Fibroblast of peridontal ligament (primary cell): ENCODE measurements at regions not wholly inside any gene's neighbourhood (a gene's known extent, or its start where the extent isn't known, plus 50 kb on each side); places are given as distances from the start of the nearest gene placed in this dataset.
"Not testable (repeated sequence)": the region's sequence is repeated elsewhere in the genome, so short reads cannot be mapped to it uniquely, and the experiment has no call there.

Experiments used
- DNase-seq: peaks from one replicate; pipeline ENCODE4 v3.0.0-alpha.2; 2010; ENCODE audit errors: extremely low read depth

DNA sequence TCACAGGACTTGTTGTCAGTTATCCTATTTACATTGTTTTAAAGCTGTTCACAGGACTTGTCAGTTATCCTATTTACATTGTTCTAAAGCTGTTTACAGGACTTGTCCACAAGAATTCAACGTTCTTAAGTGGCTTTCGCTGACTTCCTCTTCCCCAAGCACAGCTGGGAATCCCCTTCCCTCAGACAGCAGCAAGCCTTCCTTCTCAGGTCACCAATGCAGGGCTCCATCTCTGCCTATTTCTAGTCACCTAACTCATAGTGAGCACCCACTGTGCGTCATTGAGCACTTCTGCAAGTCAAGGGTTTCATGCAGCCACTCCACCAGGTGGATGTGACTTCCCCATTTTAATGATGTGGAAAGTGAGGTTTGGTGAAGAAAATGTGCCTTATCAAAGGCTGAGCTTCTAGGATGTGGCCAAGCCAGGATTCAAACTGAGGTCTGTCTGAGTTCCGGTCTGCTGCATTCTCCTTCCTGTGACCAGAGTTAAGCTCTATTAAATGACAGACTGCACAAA is 109.8 kb upstream of the ZNF462 start:
- no peak for DNase-seq

GRCh38 chr9:106755736-106756135 is 107.2 kb upstream of the ZNF462 start:
- no peak for DNase-seq

GRCh38 chr9:106757514-106757913 is 105.5 kb upstream of the ZNF462 start:
- DNase-seq: no peak

- DNase-seq: no peak
Measured at GRCh38 chr9:106758911-106759310, 104.1 kb upstream of the ZNF462 start.

GRCh38 chr9:106761493-106761892 is 101.5 kb upstream of the ZNF462 start:
- DNase-seq: no peak

DNA sequence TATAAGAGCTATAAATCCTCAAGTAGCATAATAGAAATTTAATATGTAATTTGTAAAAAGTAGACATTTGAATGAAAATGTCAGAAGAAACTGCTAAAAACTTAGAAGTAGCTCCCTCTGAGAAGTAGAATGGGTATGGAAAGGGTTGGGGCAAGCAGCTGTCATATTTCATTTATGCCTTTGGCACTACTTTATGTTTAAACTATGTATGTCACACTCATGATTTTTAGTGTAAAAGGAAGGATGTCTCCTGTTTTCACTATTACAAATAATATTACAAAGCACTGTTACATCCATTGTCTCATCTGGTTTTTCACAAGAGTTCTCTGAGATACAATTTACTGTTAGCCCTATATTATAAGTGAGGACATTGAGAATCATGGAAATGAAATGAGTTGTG is 96.3 kb upstream of the ZNF462 start:
- no peak for DNase-seq

DNA sequence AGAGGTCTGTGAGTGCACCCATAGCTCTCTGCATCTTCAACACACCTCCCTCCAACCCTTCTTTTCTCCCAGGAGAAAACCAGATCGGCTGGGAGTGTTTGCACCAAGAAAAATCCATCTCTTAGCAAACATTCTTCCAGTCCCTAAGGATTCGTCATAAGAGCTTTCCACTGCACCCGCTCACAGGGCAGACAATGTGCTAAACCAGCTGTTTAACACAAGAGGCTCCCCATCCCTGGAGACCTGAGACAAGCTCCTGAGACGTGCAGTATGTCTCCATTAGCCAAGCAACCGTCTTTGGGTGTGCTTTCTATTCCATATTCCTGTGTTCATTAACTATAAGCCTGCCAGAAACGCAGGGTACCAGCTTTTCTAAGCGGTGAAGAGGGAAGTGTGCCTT is 93.6 kb upstream of the ZNF462 start:
- no peak for DNase-seq

DNA sequence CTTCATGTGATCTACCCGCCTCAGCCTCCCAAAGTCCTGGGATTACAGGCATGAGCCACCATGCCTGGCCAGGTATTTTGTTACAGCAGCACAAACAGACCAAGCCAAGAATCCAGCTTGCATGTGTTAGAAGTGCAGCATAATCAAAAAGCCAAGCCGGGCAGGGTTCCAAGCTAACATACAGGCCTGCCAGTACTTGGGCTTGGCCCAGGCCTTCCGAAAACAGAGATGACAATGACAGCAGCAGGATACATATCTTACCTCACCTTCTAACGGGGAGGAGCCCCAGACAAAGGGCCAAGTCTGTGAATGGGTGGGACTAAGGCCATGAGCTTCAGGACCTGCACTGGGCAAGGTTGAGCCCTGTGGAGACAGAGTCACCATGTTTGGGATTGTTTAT is 91.4 kb upstream of the ZNF462 start:
- no peak for DNase-seq

DNA sequence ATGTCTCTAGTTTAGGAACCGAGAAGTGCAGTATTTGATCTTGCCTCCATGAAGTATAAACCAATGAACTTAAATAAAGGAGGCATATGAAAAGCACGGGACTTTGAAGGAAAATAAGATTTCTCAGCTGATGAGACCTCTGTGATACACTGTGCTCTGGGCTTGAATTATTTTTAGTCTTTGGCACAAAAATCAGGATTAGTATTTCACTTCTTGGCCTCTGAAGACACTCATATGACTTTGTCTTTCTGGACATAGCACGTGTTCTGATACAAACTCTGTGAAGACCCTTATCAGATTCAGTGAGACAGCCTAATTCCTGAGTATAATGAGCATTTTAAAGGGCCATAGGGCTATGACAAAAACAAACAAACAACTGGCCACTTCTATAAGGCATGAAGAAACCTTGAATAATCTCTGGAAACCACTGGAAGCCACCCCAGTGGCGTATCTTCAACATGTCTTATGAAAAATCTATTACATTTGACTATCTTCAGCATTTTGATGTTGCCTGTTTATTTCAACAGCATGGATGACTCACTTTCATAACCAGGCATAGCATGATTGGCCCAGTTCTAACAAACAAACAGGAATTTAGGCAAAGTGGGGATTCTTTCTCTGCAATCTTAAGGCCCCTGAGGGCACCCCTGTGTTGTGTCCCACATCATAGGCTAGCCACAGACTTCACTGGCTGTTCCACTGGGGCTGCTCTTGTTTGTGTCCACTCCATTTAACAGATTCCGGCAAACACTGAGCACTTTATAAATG is 90.3 kb upstream of the ZNF462 start:
- peak; percentile 20 for DNase-seq

DNA sequence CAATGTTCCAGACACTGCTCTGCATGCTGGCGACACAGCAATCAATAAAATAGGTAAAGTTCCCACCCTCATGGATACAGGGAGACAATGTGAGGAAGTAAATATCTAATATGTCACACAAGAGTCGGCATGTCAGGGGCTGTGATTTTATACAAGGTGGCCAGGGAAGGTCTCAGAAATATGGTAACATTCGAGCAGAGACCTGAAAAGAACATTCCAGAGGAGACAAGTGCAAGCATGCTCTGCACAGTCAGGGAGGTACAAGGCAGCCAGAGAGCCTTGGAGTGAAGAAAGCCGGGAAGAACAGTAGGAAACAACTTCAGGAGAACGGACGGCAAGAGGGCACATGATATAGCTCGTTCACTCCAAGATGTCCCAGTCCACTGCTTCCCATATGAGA is 89.2 kb upstream of the ZNF462 start:
- DNase-seq: no peak

- DNase-seq: no peak
Measured at GRCh38 chr9:106775960-106776359, 87.0 kb upstream of the ZNF462 start.

- DNase-seq: no peak
Measured at GRCh38 chr9:106779796-106780195, 83.2 kb upstream of the ZNF462 start.

DNA sequence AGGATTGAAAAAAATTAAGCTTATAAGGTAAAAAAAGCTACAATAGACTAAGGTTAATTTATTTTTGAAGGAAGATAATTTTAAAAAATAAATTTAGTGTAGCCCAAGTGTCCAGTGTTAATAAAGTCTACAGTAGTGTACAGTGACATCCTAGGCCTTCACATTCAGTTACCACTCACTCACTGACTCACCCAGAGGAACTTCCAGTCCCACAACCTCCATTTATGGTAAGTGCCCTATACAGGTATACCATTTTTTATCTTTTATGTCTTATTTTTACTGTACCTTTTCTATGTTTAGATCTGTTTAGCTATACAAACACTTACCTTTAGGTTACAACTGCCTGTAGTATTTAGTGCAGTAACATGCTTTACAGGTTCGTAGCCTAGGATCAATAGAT is 79.8 kb upstream of the ZNF462 start:
- no peak for DNase-seq

DNA sequence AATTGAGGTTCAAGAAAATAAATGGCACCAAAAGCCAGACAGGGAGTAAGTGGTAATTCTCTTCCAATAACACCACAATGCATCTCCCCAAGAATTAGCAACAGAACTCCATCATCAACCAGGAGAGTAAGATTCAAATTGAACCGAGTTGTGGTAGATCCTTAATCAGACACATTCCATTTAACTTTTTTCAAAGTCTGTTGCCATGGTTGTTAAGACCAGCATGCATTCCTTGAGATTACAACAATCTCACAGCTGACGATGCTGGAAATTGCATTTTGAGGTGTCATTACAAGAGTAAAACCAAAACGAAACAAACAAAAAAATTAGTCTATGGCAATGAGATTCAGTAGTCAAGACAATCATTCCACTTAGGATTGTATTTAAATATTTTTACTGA is 78.9 kb upstream of the ZNF462 start:
- DNase-seq: peak; percentile 36

DNA sequence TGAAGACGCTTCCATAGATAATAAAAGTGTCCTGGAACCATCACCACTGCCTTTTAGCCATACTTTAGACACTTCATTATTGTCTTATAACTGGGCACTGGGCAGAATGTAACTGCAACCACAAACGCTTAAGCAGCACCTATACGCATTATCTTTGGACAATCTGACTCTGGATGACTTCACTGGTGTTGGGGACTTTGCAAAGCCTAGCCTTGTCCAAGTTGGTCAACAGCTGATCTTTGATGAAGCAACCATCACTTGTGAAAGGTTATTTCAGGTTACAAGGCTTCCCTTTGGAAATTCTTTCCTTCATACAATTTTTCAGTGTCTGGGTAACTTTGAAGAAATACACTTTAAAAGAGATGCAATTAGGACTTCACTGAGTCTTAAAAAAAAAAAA is 77.8 kb upstream of the ZNF462 start:
- DNase-seq: no peak

DNA sequence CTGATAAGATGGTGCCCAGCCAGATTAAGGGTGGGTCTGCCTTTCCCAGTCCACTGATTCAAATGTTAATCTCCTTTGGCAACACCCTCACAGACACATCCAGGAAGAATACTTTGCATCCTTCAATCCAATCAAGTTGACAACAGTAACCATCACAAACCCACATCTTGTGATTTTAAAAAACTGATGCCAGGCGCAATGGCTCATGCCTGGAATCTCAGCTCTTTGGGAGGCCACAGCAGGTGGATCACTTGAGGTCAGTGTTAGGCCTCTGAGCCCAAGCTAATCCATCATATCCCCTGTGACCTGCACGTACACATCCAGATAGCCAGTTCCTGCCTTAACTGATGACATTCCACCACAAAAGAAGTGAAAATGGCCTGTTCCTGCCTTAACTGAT is 74.9 kb upstream of the ZNF462 start:
- not testable (repeated sequence) for DNase-seq

DNA sequence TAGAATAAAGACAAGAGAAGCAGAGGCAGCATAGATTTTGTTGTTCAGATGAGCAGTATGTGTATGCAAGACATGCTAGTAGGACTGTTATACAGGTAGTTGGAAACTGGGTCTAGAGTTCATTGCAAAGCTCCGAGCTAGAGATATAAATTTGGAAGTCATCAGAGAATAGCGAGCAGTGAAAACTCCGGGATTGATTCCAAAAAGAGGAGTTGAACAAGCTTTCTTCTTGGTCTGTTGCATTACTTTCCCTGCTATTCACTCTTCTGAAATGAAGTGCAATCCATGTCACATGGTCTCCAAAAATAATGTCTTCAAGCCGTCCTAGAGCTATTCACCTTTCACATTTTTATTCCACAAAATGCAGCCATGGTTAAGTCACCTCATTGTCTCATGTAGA is 67.9 kb upstream of the ZNF462 start:
- no peak for DNase-seq

GRCh38 chr9:106796771-106797170 is 66.2 kb upstream of the ZNF462 start:
- no peak for DNase-seq

DNA sequence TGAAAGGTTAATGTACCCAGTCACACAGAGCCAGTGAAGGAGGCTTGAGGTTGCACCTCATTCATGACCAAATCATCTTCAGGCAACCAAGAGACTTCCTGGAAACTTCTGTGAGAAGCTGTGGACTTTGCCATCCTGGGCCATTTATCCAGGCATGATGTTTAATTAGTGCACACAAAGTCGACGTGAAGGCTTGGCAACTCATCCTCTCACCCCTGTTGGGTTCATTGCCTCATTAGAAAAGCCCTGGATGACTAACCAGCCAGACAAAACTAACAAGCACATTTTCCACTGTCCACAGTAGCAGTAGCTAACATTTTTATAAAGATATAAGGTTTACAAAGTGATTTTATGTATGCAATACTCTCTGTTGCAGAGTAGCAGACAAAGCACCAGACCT is 65.7 kb upstream of the ZNF462 start:
- DNase-seq: no peak

DNA sequence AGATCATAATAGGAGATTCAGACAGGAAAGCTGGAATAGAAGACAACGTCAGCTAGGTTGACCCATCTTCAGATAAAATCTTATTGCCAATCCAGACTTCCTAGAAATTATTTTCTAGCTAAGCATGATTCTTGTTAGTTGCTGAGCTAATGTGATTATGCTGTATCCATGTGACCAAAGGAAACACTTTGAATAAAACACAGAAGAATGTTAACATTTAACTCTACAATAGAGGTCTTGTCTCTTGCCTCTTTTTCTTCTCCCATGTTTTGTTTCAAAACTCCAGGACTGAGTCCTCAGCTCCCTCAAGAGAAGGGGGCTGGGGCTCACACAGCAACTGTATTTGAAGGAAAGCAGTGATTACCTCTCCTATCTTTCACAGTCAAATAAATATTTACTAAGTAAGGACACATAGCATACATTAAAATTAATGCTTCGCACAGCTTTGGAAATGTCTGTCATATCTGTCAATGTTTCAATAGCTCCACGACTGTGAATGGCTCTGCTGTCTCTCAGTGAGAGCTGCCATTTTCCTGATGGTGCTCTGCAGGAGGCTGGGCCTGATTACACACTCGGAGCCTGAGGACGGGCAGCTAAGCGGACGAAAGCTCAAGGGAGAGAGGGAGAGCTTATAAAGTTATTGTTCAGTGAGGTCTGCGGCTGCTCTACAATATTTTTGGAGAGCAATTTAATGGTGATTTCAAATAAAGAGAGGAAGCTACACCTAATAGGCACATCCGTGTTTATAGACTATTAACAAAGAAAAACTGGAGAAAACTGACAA is 64.8 kb upstream of the ZNF462 start:
- DNase-seq: no peak

DNA sequence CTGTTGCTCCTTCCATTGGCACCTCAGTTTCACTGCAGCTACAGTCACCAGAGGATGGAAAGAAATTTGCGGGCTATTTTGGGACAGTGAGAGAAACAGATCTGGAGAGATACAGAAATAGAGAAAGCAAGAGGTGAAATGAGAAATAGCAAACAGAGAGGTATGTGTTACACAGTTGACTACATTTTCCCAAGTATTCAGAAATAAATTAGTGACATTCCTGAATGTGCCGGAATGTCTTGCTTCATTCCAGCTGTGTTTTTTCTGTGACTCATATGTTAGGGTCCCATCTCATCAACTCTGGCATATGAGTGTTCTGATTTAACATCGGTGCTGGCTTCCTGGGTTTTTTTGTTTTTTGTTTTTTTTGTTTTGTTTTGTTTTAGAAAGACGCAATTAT is 63.8 kb upstream of the ZNF462 start:
- peak; percentile 80 for DNase-seq

DNA sequence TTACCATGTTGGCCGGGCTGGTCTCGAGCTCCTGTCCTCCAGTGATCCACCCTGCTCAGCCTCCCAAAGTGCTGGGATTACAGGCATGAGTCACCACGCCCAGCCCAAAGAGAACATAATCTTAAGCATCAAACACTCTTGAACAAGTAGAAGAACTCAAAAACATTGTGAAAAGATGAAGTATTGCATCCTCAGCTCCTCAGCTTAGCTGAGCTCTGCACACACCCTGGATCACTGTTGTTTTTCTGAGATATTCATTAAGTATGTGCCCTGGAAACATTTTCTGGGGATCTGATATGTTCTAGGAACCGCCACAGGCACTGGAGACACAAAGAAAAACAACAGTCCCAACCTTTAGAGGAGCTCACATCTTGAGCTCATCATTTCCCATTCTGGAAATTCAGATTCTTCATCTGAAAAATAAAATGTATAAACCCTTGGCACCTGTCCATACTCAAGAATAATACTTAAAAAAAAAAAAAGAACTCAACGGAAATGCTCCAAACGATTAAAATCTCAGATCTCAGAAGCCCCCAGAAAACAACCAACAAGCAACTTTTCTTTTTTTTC is 62.2 kb upstream of the ZNF462 start:
- DNase-seq: no peak

DNA sequence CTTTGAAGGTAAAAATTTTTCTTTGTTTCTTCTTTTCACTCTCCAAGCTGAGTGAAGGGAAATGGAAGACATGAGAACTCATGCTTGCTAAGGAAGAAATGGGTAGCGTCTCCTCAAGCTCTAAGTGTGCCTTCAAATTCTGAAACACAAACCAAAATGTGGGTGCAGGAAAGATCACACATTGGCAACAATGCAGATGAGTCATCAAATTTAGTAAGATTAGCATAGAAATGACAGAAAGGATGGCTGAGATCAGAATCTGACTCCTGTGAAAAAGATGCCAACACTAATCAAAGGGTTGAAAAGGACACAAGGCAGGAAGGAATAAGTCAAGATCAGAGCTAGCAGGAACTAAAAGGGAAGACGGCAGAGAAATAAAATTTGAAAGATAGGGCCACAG is 61.1 kb upstream of the ZNF462 start:
- no peak for DNase-seq
